Endothelial cell of umbilical vein (primary cell): ENCODE measurements at regions not wholly inside any gene's neighbourhood (a gene's known extent, or its start where the extent isn't known, plus 50 kb on each side); places are given as distances from the start of the nearest gene placed in this dataset.

Experiments used
- BruUV-seq: library from RNA; stranded (reverse); fragments of 400-500 nt; replicated peaks from 2 replicates; lab custom pipeline; 2021; lab: Mats Ljungman, UMichigan
- CTCF ChIA-PET: fragments of 300-600, 350-600 bp; sonication (Branson Sonifier 250); formaldehyde crosslinking; loops from one replicate; lab custom pipeline; 2021; ENCODE audit warnings: antibody characterized with exemption, inconsistent platforms; lab: Charles Lee
- POLR2A ChIA-PET: fragments of 300-600, 350-600 bp; sonication (Branson Sonifier 250); formaldehyde crosslinking; loops from one replicate; lab custom pipeline; 2021; ENCODE audit warnings: antibody characterized with exemption, inconsistent platforms; lab: Charles Lee
- DNase-seq: peaks from one replicate; pipeline ENCODE4 v3.0.0-alpha.2; 2011; ENCODE audit warnings: low read depth, low spot score
- FAIRE-seq: peaks from 2 replicates; lab custom pipeline; 2011; peaks lifted over from hg19 to GRCh38; lab: Jason Lieb, UNC
- H2AFZ ChIP-seq: 2 replicates; pipeline ENCODE4 v1.6.0; 2012; ENCODE audit warnings: low read depth, low read length, control low read depth, inconsistent platforms
- H3K27ac ChIP-seq: 2 replicates; pipeline ENCODE4 v1.5.1; 2011; ENCODE audit warnings: low read depth, mild to moderate bottlenecking, control low read depth, low read length, moderate library complexity; ENCODE audit not compliant: insufficient read depth
- H3K27me3 ChIP-seq, 2 experiments: 2 replicates each; pipeline versions ENCODE4 v1.6.0 to v1.6.1; 2011; ENCODE audit warnings: low read length in 2 of 2, mixed read lengths in 1 of 2; ENCODE audit not compliant: control insufficient read depth in 2 of 2, insufficient read depth in 2 of 2
- H3K36me3 ChIP-seq, 2 experiments: 2 replicates in 1 of 2; 3 replicates in 1 of 2; pipeline ENCODE4 v1.5.1; 2011; ENCODE audit warnings: low read length in 2 of 2, mild to moderate bottlenecking in 1 of 2, moderate library complexity in 1 of 2; ENCODE audit not compliant: control insufficient read depth in 2 of 2, insufficient read depth in 2 of 2; ENCODE audit errors: extremely low read depth in 1 of 2
- H3K4me1 ChIP-seq: 3 replicates; pipeline ENCODE4 v1.5.1; 2011; ENCODE audit warnings: mild to moderate bottlenecking, low read length; ENCODE audit not compliant: control insufficient read depth, insufficient read depth; ENCODE audit errors: extremely low read depth
- H3K4me2 ChIP-seq: 2 replicates; pipeline ENCODE4 v1.6.1; 2011; ENCODE audit warnings: low read length, control low read depth, mixed read lengths; ENCODE audit not compliant: insufficient read depth
- H3K4me3 ChIP-seq, 3 experiments: fragments of 200-600 bp in 1 of 3; sonication (generic), shearing (Covaris generic) in 1 of 3; replicated peaks in 1 of 3; 2 replicates each; pipeline ENCODE4 v1.5.1; 2011 to 2016; ENCODE audit warnings: control low read depth in 3 of 3, low read length in 3 of 3, mild to moderate bottlenecking in 2 of 3, inconsistent platforms in 1 of 3, low read depth in 1 of 3, moderate library complexity in 1 of 3; ENCODE audit not compliant: insufficient read depth in 1 of 3
- H3K79me2 ChIP-seq: 2 replicates; pipeline ENCODE4 v1.6.0; 2012; ENCODE audit warnings: low read length, inconsistent platforms; ENCODE audit not compliant: control insufficient read depth, insufficient read depth
- H3K9ac ChIP-seq: replicated peaks from 2 replicates; pipeline ENCODE3; 2011; ENCODE audit warnings: low read length, control low read depth; ENCODE audit not compliant: insufficient read depth; ENCODE audit errors: extremely low read depth
- H3K9me1 ChIP-seq: replicated peaks from 3 replicates; pipeline ENCODE4 v1.6.0; 2011; ENCODE audit warnings: mild to moderate bottlenecking, low read length; ENCODE audit not compliant: control insufficient read depth, insufficient read depth; ENCODE audit errors: extremely low read depth
- H3K9me3 ChIP-seq: replicated peaks from 2 replicates; pipeline ENCODE4 v1.5.1; 2012; ENCODE audit warnings: low read length, inconsistent platforms; ENCODE audit not compliant: control insufficient read depth, insufficient read depth
- H4K20me1 ChIP-seq: replicated peaks from 2 replicates; pipeline ENCODE3; 2011; ENCODE audit warnings: mild to moderate bottlenecking, low read length; ENCODE audit not compliant: control insufficient read depth, insufficient read depth; ENCODE audit errors: extremely low read depth
- CTCF ChIP-seq, 2 donors: IDR thresholded peaks; 1 replicate in 1 of 2; 2 replicates in 1 of 2; pipeline ENCODE4 v1.5.1; 2011; ENCODE audit warnings: low read length in 2 of 2, mild to moderate bottlenecking in 2 of 2, moderate library complexity in 2 of 2, control low read depth in 1 of 2, inconsistent platforms in 1 of 2, low read depth in 1 of 2; ENCODE audit not compliant: insufficient read depth in 1 of 2; ENCODE audit errors: extremely low read depth in 1 of 2
- EZH2 ChIP-seq: IDR thresholded peaks from 2 replicates; pipeline ENCODE4 v1.6.1; 2012; ENCODE audit warnings: borderline replicate concordance, low read depth, mild to moderate bottlenecking, moderate library complexity, low read length, inconsistent platforms; ENCODE audit not compliant: severe bottlenecking
- FOS ChIP-seq: IDR thresholded peaks from 2 replicates; pipeline ENCODE4 v1.6.1; 2011; ENCODE audit warnings: mild to moderate bottlenecking, low read length, moderate library complexity, borderline replicate concordance; ENCODE audit not compliant: insufficient read depth
- GATA2 ChIP-seq: IDR thresholded peaks from 2 replicates; pipeline ENCODE4 v1.7.0; 2011; ENCODE audit warnings: low read depth, mild to moderate bottlenecking, moderate library complexity, mixed read lengths, low read length; ENCODE audit not compliant: insufficient read length, insufficient read depth
- JUN ChIP-seq: IDR thresholded peaks from 2 replicates; pipeline ENCODE4 v1.6.1; 2011; ENCODE audit warnings: borderline replicate concordance, low read depth; ENCODE audit not compliant: insufficient read length, insufficient read depth
- MYC ChIP-seq: IDR thresholded peaks from one replicate; pipeline ENCODE4 v1.6.1; 2011; ENCODE audit warnings: mild to moderate bottlenecking, low read depth, low read length
- POLR2A ChIP-seq: IDR thresholded peaks from 2 replicates; pipeline ENCODE4 v1.6.1; 2012; ENCODE audit warnings: low read depth, mild to moderate bottlenecking, control low read depth, low read length
- POLR2AphosphoS5 ChIP-seq: IDR thresholded peaks from 2 replicates; pipeline ENCODE4 v1.6.1; 2012; ENCODE audit warnings: low read depth, mild to moderate bottlenecking, control low read depth, low read length, moderate library complexity; ENCODE audit not compliant: insufficient read depth
- dilution Hi-C: fragments of 300-500 bp; cut with MboI; formaldehyde crosslinking; loops from one replicate; pipeline ENCODE4 v1.15.0; 2019; ENCODE audit warnings: low sequenced_read_pairs; ENCODE audit not compliant: extremely low pct_ligation_motif_present
- intact Hi-C: fragments of 100-400 bp; cut with micrococcal nuclease; formaldehyde crosslinking; loops from one replicate; pipeline ENCODE4 v1.10.0; 2022

GRCh38 chr10:132477066-132477397 lies 60.6 kb upstream of the INPP5A start:
- no peak for DNase-seq
- TF ChIP-seq POLR2A, result no peak
- no peak for TF ChIP-seq GATA2
- no peak for TF ChIP-seq FOS
- TF ChIP-seq MYC, result no peak
- TF ChIP-seq CTCF (IDR thresholded peaks at IDR 0.05; ENCODE audit: extremely low read depth in 1 of 2, insufficient read depth in 1 of 2, low read depth in 1 of 2, low read length in 2 of 2), result no peak
- no peak for TF ChIP-seq POLR2AphosphoS5
- no peak for TF ChIP-seq EZH2
- TF ChIP-seq JUN, result no peak
- no peak overlapping the region for H3K9ac ChIP-seq
- no peak overlapping the region for H3K4me2 ChIP-seq
- ChIA-PET CTCF (interaction anchor here (1.5 kb wide), 1 partner anchor 95 kb away, joined by 3 read pairs; no protein-coding TSS in a partner anchor), POLR2A (no interaction called here)
- no peaks in the 10 kb centered on the region for H3K4me1 ChIP-seq
- no peak overlapping the region for H3K4me3 ChIP-seq
- H4K20me1 ChIP-seq, result no peaks in the 10 kb centered on the region
- H3K9me3 ChIP-seq, result no peaks in the 10 kb centered on the region
- no peaks in the 10 kb centered on the region for H3K9me1 ChIP-seq
- dilution Hi-C loops, result no loop called here
- intact Hi-C loops, result no loop called here
- H3K27ac ChIP-seq, result no peak overlapping the region
- no peaks in the 10 kb centered on the region for H3K36me3 ChIP-seq
- BruUV-seq, result no TSS peak
- H2AFZ ChIP-seq, result no peak overlapping the region
- FAIRE-seq, result no peak
- H3K27me3 ChIP-seq, result peaks cover 2 to 5% of the 10 kb centered on the region in 2 experiments
- H3K79me2 ChIP-seq, result no peaks in the 10 kb centered on the region
